ENCODE measurements at regions not wholly inside any gene's neighbourhood (a gene's known extent, or its start where the extent isn't known, plus 50 kb on each side); places are given as distances from the start of the nearest gene placed in this dataset.

DNA sequence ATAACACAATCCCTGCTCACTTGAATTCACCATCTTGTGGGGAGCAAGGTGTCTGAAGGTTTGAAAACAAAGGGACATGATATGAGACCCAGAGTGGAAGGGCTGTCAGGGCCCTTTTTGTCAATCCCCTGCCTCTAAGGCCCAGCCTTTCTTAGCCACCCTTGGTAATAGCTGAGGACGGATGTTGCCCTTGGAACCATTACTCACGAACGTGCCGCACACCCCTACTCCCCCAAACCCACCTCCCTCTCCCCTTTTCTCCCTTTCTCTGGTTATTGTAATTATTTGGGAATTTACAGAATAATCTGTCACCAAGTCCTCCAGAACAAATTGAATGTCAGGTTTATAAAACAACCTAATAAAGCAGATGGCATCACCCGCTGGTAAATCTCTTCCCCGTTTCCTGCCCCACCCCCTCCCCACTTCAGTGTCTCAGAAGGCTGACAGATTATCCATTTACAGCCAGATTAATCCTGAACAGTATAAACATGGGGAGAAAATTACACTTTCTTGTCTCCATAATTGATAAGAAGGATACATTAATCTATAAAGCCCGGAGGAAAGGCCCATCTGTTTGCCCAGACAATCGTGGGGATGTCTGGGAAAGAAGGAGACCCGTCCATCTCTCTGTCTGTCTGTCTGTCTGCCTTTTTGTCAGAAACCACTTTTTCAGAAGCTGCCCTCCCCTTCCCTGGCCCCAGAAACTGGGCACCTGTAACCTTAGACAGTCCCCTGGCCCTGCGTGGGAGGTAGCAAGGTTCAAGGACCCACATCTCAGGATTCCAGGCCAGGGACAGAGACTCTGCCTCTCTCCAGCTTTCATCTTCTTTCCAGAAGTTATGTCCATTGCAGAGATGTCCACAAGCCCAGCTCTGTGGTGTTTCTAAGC lies 60.6 kb upstream of the CD34 start:
- DNase-seq, result no peak

GRCh38 chr1:207970329-207971233 lies 59.7 kb upstream of the CD34 start:
- DNase-seq, result no peak

- no peak for DNase-seq
These were observed 58.6 kb upstream of the CD34 start for GRCh38 chr1:207969528-207969927.

GRCh38 chr1:207968521-207969009 lies 57.6 kb upstream of the CD34 start:
- no peak for DNase-seq

- DNase-seq, result no peak
These were observed 56.8 kb upstream of the CD34 start for GRCh38 chr1:207967703-207968102.

GRCh38 chr1:207966521-207966920 lies 55.6 kb upstream of the CD34 start:
- DNase-seq, result no peak

GRCh38 chr1:207965392-207966387 lies 54.8 kb upstream of the CD34 start:
- no peak for DNase-seq

DNA sequence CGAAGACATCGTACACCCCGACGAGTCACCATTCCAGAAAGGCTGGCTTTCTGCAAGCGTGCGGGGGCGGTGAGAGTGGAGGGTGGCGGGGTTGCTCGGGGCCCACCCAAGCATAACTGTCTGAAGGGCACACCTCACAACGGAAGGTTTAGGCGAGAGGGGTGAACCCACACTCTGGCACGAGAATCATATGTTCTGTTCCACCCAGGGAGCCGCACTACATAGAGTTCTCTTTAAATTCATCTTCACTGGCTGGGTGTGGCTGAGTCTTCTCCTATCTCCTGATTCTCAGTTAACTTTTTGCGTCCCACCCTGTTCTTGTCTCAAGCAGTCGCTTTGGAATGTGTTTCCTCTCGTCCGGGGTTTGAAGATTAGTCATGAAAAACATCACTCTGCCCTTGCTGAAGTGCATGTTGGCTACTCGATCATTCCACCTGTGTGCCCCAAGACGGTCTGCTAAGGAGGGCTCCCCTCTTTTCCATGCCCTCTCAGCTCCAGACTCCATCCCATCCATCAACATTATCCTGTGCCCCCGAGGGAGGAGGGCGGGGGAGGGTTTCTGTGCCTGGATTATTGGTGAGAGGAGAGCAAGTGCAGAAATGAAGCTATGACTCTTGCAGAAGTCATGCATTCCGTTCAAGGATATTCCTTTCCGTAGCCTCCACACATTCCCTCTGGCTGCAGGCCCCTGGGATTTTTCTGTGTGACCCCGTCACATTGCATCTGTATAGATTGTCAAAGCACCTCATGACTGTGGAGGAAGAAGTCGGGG lies 53.5 kb upstream of the CD34 start:
- DNase-seq, result no peak

DNA sequence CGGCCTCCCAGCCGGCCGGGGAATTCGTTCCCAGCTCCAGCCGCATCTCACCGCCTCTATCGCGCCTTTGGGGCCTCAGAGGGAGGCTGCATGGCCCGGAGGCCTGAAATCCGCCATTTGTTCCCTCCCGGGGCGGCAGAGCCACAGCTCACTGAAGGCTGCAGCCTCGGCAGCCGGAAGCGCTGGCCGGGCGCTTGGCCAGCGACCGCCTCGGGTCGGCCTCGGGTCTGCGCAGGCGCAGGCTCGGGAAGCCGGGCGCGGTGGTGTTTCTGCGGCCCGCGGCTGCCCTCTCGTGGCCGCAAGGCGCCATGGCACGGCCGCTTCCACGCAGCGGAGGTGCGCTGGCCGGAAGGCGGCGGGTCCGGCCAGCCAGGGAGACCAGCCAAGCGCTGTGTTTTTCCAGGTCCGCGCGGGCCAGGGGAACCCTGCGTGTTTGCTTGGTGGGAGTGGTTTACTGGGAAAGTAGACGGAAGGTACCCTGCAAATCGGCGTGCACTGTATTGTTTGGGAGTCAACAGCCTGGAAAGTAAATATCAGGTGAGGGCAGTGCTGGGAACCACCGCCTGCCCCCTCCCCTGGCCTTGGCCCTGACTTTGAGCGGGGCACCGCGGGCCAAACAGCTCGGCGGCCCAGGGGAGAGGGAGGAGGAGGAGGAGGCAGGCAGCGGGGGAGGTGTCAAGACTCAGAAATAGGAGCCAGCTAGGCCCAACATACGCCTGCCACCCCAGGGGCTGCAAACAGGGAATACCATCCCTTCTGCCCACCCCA lies 52.7 kb upstream of the CD34 start:
- DNase-seq, result peak; percentile 89 to 90

- no peak for DNase-seq
These were observed 51.9 kb upstream of the CD34 start for GRCh38 chr1:207962716-207963426.

Measured in NCI-H2081 (cell line).